AML-193 (cell line): ENCODE measurements at regions not wholly inside any gene's neighbourhood (a gene's known extent, or its start where the extent isn't known, plus 50 kb on each side); places are given as distances from the start of the nearest gene placed in this dataset.
"Not testable (repeated sequence)": the region's sequence is repeated elsewhere in the genome, so short reads cannot be mapped to it uniquely, and the experiment has no call there.

Experiments
- DNase-seq, 2 experiments: peaks; one replicate each; lab custom pipeline; 2025; lab: John Stamatoyannopoulos, UW

DNA sequence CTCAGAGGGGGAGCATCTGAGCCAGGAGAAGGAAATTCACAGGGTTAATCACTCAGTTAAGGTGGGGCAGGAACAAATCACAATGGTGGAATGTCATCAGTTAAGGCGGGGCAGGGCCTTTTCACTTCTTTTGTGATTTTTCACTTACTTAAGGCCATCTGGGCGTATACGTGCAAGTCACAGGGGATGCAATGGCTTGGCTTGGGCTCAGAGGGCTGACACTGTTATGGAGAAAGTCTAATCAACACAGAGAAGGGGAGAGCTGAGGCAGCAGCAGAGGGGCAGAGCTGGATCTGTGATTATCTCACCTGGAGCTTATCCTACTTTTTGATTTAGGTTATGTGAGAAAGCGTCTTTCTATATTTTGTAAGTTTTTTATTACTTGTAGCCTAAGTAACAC, 350.1 kb downstream of the NSUN3 start:
- not testable (repeated sequence) for DNase-seq

GRCh38 chr3:94413336-94414108, 350.7 kb downstream of the NSUN3 start:
- DNase-seq, result no peak

DNA sequence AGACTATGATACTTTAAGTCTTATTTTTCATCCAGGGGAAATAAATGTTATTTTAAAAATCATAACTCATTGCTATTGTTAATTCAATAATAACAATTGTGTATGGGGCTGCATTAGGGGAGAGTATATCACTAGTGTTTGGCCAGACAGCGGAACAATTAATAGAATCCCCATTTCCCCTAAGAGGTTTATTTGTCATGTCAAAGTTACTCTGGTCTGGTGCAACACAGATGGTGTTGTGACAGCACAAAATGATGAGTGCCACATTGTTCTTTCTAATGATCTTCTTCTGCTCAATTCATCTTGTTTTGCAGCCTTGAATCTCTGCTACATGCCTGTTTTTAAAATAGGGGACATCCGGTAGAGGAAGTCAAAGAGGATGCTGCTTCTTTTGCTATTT, 351.6 kb downstream of the NSUN3 start:
- no peak for DNase-seq

GRCh38 chr3:94416768-94417167, 353.9 kb downstream of the NSUN3 start:
- no peak for DNase-seq

- DNase-seq, result no peak
These were observed 355.1 kb downstream of the NSUN3 start for GRCh38 chr3:94417963-94418455.

DNA sequence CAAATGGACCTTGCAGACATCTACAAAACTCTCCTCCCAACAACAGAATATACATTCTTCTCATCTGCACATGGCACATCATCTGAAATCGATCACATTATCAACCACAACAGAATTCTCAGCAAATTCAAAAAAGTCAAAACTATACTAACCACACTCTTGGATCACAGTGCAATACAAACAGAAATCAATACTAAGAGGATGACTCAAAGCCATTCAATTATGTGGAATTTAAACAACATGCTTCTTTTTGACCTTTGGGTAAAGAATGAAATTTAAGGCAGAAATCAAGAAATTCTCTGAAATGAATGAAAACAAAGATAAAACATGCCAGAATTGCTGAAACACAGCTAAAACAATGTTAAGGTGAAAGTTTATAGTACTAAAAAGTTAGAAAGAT, 358.1 kb downstream of the NSUN3 start:
- DNase-seq, result no peak

- DNase-seq, result no peak
These were observed 360.7 kb downstream of the NSUN3 start for GRCh38 chr3:94423578-94423977.

GRCh38 chr3:94429517-94429916, 366.7 kb downstream of the NSUN3 start:
- DNase-seq, result no peak

GRCh38 chr3:94431876-94432570, 369.2 kb downstream of the NSUN3 start:
- no peak for DNase-seq

DNA sequence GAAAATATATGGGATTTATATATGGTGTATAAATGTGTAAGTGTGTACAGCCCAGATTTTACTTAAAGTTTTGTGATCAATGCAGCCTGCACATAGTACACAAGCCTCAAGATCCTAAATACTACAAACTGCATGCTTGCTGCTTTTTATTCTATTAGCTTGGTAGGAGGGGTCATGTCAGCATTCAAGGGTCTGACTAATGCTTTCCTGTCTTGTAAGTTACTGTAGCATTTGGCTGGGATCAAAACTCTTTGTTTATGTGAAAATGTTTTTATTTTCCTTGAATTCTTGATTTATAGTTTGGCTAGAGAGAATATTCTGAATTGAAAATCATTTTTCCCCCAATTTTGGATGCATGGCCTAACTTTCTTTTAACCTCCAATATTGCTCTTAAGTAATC, 370.9 kb downstream of the NSUN3 start:
- no peak for DNase-seq

DNA sequence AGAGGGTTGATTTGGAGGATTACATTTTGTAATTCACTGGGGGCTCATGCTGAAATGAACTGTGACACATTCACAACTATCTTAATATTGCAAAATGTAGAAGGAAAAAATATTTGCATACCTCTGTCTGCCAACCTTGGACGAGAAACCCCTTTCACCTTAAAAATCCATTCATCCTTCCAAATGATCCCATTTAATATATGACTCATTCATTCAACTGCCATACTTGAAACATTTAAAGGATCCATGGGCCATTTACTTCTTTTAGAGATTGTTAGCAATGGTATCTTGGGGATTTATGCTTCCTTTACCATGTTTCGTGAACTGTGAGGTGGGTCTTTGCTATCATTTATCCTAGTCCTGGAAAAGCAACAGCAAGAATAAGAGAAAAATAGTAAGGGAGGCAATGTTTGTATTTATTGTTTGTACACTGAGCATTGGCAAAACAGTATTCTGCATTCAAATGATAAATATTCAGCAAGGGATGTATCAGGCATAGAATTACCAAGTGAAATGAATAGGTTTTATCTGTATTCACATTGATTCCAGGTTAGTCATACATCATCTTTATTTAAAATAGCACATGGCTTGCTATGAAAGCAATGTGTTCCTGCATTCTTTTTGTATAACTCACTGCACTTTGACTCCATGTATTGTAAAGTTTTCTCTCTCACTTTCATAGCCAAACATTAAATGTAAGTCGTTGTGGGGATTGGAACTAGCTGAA, 378.1 kb downstream of the NSUN3 start:
- DNase-seq, result no peak

- DNase-seq, result no peak
These were observed 378.6 kb downstream of the NSUN3 start for GRCh38 chr3:94441494-94441847.

DNA sequence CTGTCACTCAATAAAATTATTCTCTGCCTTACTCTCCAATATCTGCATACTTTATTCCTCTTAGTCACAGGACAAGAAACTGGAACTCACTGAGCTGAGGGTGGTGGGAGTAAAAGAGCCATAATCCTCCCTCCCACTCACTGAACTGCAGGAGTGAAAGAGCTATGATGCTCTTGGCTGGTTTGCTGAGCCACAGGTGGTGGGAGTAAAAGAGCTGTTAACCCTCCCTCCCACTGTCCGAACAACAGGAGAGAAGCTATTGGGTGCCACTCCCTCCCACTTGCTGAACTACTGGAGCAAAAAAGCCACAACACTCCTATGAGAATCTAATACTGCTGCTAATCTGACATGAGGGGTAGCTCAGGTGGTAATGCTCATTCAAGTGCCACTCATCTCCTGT, 391.0 kb downstream of the NSUN3 start:
- DNase-seq, result no peak

GRCh38 chr3:94459167-94459566, 396.3 kb downstream of the NSUN3 start:
- no peak for DNase-seq

- no peak for DNase-seq
These were observed 398.1 kb downstream of the NSUN3 start for GRCh38 chr3:94460931-94461330.

- DNase-seq, result no peak
These were observed 400.1 kb downstream of the NSUN3 start for GRCh38 chr3:94462931-94463330.

- no peak for DNase-seq
These were observed 409.6 kb downstream of the NSUN3 start for GRCh38 chr3:94472511-94472910.

DNA sequence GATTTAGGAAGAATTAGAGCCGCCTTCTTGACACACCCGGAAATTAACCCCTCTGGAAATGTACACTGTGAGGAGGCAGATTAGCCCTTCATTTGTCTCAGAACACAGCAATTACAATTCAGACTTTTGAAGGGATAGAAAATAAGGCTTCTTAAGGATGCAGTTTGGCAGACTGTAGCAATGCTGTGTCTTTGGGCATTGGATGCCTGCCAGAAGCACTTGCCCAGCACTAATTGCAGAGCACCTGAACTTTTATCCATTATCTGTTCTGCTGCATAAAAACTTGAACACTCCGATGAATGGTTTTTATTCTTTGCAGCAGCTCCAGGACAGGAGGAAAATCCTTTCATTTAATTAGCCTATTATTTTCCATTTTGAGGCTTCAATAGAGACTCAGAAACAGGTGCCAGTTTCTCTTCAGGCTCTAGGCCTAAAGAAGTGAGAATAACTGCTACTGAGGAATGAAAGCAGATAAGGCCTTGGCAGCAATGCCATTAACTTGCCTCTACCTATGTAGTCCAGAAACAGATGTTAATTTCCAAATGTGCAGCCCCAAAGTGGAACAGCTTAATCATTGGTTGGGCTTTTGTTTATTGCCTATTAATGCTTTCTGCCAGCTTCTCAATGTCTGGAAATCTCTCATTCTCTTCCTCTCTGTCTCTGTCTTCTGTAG, 418.5 kb downstream of the NSUN3 start:
- no peak for DNase-seq

- no peak for DNase-seq
These were observed 419.8 kb downstream of the NSUN3 start for GRCh38 chr3:94482686-94483085.

DNA sequence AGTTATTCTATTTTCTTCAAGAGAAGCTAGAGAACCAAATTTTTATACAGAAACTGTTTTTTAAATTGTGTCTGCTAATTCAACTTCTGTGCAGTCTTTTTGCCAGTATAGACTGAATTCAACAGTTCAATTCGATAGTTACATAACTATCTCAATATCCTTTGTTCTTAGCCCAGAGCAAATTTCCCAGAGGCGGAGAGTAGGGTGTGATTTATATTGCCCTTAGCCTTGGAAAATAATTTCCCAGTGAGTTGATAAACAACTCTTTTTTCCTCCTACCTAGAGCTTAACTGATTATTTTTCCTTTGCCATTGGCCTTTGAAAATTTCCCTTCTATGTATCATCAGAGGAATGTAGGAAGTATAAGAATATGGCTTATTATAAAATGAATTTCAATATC, 420.5 kb downstream of the NSUN3 start:
- DNase-seq, result no peak

GRCh38 chr3:94494992-94495391, 432.1 kb downstream of the NSUN3 start:
- DNase-seq, result no peak

GRCh38 chr3:94500146-94500545, 437.3 kb downstream of the NSUN3 start:
- DNase-seq, result no peak
